Suppressor macrophage treated with lipopolysaccharide for 1 hour (primary cell): ENCODE measurements at regions not wholly inside any gene's neighbourhood (a gene's known extent, or its start where the extent isn't known, plus 50 kb on each side); places are given as distances from the start of the nearest gene placed in this dataset.

Source experiments
- DNase-seq, 3 donors: peaks; one replicate each; pipeline ENCODE4 v3.0.0-alpha.2; 2020 to 2022

DNA sequence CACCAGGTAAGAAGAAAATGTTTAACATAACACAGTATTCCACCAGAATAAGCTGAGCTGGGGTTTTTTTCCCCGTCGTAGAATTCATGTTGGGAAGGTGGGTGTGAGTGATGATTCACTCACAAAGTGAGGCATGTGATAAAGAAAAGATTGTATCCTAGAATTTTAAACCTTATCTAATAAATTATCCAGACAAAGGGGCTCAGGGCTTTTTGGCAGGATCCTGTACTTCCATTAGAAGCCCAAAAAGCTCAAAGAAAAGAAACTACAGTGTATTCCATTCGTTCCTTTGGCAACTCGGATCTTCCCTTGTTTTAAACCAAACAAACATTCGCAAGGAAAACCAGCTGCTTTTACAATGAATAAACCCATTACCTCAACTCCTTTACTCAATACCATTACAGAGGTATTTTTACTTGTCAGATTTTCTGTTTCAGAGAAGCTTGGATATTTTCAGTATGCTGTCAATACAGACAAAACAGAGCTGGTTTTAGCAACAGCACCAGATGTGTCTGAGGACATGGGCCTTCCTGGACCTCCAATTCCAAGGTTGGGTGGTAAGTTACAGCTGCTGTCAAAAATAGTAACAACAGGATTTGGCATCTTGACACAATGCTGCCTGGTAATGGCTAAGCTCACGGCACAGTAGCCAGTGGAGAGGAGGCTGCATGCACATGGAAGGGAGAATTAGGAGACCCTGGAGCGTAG is 159.9 kb upstream of the RUNX1 start:
- no peak for DNase-seq

DNA sequence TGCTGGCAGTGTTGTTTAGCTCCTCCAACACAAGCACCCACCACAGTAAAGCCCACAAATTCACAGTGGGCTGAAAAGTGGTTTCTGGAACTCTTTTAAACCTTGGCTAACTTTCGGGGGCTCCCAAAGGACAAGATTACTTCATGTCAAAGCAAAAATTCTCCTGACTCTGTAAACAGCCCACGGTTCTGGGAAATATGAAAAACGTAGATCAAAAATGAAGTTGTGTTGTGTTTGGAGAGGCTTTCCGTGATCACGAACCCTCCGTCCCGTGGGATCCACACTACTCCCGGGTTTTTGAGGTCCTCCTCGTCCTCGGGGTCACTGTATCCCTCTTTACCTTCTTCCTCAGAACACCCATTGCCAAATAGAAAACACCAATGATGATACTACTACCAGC is 159.0 kb upstream of the RUNX1 start:
- DNase-seq: no peak

DNA sequence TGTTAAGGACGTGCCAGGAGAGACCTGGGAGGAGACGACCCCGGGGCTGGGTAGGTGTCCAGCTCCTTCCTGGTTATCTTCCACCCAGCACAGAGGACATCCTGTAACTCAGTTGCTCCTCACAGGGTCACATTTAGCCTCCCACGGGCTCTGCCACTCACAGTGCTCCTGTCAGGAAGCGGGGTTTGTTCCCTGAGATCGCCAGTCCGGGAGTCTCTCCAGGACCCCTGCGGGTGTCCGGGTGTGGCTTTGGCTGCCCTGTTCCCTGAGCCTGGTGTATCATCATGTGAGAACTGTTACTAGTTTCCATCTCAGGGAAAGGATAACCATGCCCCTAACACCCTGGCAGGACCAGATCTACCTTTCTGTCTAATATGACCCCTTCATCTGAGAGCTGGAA is 158.2 kb upstream of the RUNX1 start:
- DNase-seq: no peak

DNA sequence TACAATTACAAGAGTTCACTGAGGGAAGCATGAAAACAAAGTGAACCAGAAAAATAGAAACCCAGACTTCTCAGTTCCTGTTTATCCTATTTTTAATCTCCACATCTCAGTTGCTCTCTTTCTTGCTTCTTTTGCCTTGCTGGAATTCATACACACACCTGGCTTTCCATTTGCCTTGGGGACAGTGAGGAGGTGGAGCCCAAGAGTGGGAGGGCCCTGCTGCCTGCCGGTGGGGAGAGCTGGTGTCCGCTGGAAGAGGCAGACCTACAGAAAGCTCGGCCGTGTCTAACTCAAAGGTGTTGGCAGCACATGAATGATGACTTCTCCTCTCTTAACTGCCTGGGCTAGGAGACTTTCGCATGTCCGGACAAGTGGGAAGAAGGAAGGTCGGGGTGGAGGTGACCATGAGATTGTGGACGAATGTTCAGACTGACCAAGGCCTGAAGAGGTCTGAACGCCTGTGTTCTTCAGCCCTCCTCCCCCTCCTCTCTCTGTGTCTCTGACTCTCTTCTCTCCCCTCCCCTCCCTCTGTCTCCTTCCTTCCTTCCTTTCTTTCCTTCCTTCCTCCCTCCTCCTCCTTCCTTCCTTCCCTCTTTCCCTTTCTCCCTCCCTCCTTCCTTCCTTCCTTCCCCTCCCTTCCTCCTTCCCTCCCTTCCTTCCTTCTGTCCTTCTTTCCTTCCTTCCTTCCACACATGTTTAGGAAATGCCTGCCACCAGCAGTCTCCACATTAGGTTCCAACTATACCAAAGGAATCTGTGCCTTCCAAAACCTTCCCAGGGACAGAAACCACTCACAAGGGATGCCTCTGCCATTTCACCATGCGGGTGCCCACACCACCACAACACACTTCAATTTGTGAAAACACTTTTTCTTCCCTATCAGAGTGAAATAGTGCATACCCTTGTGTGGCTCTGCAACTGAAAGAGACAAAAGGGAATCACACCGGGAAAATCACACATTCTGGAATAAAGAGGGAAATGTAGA is 157.3 kb upstream of the RUNX1 start:
- DNase-seq: no peak

DNA sequence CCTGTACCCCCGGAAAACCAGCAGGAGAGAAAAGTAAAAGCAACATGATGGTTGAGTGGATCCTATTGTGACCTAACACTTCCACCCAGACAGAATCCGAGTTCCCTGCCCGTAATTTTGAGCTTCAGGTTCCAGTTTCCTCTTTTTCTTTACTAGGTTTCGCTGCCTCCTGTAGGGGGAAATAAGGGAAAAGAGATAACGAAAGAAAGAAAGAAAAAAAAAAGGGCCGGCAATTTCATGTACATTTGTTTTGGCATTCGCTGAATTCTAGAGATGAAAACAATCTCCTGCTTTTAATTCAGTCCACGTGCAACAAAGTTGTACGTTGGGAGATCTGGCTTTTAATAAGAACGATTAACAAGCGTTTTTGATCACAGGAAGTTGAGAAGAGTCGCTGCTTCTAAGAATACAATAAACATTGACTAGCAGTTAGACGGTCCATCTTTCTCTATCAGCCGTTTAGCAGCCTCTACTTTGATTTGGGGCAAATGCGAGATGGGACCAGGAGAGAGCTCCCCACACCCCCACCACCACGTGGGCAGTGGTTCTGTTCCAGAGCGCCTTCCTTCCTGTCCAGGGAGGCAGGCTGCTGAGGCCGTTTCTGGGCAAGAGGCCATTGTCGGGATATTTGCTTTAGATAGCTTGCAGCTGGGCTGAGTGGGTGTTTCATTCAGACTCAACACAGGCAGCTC is 155.9 kb upstream of the RUNX1 start:
- peak; percentile 64 to 74 (median 71) for DNase-seq

DNA sequence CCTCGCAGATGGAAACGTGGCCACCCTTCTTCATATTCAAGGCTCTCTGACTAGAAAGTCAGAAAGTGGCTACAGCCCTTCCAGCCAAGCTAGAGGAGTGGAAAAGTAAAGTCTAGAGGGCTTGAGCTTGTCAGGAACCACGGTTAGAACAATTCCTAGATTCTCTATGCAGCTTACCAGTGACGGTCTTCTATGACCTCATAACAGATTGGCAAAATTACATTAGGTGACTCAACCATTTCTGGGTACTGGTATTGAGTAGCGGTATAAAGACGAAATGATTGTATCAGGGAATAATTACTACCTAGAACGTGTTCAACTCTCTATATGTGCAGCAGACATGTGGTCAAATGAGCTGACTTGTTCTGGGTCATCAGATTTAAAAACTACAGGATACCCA is 155.0 kb upstream of the RUNX1 start:
- DNase-seq: no peak

DNA sequence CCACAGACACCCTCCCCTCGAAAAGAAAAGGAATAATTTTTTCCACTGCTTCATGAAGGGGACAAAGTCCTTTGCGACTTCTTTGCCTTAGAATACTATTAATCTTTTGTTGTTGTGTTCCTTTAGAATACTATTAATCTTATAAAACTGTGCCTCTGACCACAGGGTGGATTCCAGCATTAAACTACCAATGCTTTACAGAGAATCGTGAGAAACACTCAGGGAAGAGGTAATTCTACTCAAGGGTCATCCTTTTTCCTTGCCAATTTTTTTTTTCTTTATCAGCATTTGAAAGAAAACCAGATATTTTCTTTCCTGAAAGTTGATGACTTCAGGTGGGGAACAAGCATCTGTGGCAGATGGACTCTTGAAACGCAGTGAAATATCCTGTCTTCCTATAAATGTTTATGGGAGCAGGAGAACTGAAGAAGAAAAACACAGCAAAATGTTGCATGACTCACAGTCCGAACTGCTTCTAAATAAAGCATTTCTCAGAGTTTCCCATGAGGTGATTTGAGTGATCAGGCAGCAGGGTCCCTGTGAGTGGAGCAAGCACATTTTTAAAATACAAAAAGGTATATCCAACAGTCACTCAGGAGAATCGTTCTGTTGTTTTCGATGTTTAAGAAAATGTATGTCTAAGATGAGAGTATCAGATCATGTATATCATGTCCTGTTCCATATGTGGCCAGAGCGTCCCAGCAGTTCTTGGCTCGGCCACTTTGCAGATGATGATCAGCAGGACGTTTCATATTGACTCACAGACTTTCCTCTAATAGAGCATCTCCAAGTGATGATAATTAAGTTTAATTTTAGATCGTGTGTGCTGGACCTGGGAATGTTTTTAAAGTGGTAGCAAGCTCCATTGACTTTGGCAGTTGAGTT is 154.2 kb upstream of the RUNX1 start:
- DNase-seq: no peak

DNA sequence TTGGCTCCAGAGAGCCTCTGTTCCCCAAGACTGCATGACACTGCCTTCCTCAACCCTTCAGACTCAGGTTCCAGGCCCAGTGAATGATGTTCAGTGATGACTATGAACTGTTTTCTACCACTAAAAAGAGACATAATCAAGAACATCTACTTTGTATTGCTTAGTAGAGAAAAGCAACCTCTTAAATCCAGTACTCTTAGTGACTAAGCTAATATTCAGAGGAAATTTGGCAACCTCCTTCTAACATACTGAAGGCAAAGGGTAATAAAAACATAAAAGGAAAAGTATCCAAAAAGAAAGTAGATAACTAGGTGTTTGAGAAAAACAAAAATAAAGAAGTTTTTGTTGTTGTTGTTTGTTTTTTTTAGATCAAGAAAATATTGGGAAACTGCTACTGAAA is 153.3 kb upstream of the RUNX1 start:
- DNase-seq: no peak

DNA sequence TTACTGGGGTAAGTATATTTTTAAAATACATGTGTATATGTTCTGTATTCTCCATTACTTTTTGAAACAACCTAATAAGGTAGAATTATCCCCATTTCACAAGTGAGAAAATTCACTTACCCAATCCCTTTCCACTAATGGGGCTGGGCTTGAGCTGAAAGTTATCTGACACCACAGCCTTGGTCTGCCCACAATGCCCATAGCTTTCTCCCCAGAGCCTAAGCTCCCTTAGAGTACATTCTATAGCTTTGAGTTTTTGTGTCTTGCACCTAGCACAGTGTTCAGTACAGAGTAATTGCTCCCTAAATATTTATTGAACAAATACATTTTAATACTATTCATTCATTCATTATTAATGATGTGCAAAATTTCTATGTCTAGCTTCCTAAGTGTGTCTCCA is 152.7 kb upstream of the RUNX1 start:
- DNase-seq: no peak

DNA sequence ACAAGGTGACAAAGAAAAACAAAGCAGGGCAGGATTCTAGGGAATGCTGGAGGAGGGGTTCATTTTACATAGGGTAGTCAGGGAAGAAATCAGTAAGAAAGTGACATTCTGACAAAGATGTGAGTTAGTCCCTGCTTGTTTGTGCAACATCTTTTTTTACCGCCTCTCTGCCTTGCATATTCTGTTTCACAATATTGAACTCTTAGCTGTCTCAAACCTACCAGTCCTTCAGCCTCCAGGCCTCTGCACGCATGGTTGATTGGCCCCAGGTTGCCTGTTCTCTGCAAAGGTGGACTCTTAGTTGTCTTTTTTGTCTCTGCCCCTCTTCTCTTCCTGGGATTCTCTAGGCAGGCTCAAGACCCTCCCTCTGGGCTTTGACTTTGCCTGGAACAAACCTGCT is 152.2 kb upstream of the RUNX1 start:
- DNase-seq: no peak

DNA sequence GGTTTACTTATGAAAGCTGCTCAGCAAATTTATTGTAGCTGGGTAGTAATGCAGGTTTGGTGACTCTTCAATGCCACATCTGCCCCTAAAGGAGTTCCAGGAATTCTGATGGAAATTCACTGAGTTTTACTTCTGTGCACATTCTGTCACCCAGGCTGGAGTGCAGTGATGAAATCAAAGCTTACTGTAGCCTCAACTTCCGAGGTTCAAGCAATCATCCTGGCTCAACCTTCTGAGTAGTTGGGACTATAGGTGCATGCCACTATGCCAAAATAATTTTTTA is 150.6 kb upstream of the RUNX1 start:
- DNase-seq: no peak

DNA sequence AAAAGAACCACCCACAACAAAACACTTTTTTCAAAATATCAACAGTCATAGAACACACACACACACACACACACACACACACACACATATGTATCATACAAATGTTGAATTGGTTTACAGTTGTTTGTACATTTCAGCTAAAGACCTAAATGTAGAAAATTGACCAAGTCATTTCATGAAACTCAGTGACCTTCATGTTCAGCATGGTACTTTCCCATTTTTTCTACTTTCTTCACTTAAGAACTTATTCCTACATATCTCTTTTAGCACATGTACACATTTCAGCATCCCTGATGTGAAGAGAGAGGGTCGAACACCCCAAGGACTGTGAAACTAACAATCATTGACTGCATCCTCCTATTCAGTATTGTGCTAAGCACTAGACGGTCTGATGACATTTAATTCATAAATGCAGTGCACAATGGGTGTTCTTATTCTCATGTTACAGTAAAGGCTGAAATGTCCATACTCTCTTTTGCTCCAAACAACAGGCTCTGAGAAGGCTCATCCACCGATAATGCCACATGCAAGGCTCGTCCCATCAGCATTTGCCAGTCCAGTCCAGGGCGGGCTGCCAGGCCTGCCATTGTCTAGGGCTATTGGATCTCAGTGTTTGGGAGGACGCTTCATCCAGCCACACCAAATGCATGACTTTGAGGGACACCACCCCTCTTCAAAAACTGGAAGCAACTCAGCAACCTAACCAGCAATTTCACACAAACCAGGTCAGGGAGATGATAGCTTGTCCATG is 150.1 kb upstream of the RUNX1 start:
- DNase-seq: no peak

DNA sequence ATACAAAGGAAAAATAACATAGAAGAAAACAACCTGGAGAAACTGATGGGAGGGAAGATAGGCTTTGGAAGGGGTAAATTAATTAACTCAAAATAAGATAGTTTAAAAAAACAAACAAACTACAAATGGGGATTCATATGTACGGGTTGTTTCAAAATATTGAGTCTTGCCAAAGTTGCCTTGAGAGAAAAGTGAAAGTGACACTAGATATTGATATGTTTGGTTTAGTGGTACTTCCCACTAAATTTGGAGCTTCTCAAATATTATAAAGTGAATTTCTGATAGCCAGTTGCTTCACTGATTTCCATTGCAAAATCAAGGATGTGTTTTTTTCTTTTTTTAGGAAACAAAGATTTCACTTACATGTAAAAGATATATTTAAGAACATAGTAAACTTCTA is 149.5 kb upstream of the RUNX1 start:
- DNase-seq: peak in 1 of 3 donors; percentile 35

DNA sequence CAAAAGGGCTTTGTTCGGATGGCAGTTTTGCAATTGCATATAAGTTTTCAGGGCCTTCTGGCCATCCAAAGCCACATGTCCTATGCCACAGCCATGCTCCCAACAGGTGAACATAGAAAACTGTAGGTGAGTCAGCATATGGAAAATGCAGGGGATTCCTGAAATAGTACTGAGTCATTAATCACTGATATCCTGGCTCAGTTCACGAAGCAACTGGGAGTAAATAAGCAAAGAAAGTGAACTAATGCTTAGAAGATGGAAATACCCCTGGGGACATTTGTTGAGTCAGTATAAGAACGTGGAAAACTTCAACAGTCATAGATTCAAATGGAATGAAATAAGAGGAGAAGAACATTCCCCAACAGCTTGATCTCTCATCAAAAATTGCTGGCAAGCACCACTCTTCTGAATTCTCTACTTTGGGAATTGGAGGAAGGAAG is 148.9 kb upstream of the RUNX1 start:
- DNase-seq: peak; percentile 45 to 76 (median 54)

DNA sequence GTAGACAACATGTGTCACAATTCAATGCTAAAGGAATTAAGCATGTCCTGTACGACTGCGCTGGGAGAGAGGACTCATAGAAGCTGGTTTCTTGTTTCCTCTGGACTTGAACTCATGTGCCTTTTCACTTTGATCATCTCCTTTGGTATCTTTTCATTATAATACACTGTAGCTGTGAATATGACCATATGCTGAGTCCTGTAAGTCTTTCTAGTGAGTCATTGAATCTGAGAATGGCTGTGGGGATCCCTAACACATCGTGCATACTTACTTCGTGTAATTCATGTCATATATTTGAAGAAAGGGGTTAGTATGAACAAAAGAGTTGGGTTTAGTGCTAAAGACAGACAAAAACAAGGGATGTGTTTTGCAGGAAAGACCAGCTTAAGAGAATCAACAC is 148.1 kb upstream of the RUNX1 start:
- DNase-seq: no peak

DNA sequence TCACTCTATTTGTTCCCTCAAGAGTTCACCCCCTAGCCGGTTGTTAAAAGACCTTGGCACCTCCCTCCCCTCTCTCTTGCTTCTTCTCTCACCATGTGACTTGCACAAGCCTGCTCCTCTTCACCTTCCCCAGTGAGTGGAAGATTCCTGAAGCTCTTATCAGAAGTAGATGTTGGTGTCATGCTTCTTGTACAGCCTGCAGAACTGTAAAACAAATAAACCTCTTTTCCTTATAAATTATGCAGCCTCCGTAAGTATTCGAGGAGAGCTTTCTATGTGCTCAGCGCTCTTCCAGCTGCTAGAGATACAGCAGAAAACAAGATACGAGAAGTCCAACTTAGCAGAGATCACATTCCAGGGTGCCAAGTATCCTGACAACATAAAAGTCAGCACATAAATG is 147.0 kb upstream of the RUNX1 start:
- DNase-seq: no peak

DNA sequence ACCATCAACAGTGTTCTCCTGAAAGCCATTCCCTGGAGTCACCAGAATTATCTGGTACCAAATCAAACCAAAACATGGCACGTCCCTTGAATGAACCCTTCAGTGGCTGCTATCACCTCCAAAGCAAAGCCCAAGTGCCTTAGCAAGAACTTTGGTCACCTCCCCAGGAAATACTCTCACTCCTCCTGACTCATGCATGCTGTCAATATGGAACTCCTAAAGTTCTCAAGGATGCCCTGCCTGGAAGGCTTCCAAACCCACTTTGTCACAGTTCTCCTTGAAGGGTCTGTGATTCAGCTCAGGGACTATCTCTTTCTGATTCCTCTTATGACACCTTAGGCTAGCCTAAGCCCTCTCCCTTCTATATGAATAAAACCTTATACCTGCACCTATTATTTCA is 146.1 kb upstream of the RUNX1 start:
- no peak for DNase-seq

DNA sequence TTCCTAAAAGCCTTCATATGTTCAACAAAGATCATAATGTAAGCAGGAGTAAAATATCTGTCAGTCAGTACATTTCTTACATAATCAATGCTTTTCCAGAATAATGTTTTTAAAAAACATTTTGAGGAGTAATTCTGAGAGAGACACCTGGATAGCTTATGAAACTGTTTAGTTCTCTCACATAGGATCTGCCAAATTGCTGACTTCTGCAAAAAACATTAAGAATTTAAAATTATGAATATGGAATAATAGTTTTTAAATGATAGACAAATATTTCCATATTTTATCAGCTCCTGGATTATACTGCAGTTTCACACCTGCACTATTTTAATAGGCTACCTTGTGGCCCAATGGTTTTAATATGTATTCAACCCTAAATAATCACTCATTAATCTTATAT is 142.7 kb upstream of the RUNX1 start:
- DNase-seq: no peak

DNA sequence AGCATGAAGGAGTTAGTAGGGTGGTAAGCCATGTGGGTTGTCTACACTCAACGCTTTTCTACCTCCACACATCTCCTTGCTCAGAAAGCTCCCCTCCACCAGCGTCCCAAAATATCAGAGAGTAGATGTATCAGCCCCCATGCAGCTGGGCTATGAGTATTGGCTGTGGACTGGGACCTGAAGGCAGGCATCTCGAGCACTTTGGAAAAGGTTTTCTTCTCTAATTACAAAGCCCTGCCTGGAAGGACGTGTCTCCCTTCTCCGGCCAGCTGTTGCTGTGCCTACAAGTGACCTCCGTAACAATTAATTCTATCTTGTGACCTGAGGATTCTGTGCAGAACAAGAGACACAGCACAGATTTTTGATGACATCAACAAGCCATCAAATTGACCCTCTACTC is 142.0 kb upstream of the RUNX1 start:
- no peak for DNase-seq

DNA sequence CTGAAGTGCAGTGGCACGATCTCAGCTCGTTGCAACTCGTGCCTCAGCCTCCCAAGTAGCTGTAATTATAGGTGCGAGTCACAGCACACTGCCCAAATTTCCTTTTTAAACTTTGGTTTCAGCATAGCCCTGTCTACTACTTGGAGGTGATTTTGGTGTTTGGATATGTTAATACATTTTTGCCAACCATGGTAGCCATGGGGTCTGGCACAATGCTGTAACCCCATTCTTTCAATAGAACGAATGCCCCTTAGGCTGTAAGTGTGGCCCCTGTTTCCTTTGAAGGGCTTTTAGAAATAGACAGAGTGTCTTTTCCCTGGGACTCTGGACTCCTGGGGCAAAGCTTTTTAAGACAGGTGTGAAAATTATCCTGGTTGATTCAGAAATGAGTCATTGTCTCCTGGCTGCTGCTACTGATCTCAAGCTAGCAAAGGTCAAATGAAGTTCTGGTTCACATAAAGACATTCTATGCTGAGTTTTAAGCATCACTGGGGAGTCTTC is 141.1 kb upstream of the RUNX1 start:
- no peak for DNase-seq

DNA sequence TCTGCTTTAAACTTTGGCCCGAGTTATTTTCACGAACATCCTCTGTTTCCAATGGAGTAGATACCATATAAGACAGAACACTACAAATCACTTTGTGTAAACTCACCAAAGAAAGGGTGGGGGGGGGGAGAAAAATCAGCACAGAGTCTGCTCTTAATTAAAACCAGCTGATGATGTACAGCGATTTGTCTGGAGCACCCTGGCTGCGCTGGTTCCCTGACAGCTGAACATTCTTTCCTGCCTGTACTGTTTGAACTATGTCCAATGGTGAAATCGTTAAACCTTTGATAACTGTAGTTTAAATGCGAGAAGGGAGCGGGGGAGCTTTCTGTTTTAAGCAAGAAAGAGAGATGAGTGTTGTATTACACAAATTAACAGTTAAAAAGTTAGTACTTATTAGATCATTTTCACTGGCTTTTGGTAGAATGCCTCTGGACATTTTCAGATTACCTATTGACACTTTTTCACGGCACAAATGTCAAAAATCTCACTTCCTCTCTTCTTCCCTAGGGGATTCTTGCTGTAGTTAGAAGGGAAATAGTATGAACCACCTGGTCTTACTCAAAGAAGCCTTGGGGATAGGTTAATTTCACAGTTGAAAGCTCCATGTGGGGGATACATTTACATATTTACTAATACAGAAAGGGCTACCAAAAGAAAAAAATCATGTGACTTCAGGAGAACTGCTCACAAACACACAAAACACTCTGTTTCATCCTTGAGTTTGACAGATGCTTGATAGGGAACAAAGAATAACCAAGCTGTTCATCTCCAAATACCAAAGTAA is 140.2 kb upstream of the RUNX1 start:
- DNase-seq: no peak
